GM18508 (cell line): ENCODE measurements at regions not wholly inside any gene's neighbourhood (a gene's known extent, or its start where the extent isn't known, plus 50 kb on each side); places are given as distances from the start of the nearest gene placed in this dataset.

Source experiments
- ATAC-seq: cut with Tn5 transposase; IDR thresholded peaks from one replicate; pipeline ENCODE4 v1.9.1; 2021; ENCODE audit warnings: moderate number of reproducible peaks; ENCODE audit not compliant: insufficient read depth, unreplicated experiment

DNA sequence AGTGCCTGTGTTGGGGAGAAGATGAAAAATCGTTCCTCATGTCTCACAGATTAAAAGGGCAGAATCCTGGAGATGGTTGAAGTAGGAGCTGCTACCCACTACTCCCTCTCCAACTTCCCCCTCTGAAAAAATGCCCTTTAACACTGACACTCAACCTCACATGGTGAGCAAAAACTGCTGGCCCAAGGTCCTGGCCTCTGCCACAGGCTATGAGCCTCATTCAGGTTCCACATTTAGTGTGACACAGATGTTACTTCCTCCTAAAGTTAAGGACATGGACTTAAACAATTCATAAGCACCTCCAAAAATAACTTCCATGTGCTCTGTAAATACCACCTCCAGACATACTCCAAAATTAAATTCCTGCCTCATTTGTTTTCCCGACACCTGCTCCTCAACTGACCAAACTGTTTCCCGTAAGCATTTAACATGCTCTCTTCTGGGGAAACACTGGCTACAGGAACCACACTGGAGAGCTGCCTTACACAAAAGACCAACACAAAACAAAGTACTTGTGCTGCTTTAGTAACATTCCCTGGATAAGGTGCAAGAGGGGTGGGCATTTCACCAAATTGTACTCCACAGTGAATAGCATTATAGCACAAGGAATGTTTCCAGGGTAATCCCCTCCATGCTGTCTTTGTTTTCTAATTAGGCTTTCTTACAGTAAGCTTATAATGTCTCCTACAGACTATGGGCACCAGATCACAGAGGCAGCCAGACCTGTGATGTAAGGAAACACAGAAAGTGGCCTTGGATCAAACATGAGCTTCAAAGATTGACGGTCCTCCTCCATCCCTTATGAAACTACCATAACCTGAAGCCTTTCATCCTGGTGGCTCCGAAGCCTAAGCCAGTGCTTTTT, 57.0 kb downstream of the PHLDA1 start:
- no peak for ATAC-seq

DNA sequence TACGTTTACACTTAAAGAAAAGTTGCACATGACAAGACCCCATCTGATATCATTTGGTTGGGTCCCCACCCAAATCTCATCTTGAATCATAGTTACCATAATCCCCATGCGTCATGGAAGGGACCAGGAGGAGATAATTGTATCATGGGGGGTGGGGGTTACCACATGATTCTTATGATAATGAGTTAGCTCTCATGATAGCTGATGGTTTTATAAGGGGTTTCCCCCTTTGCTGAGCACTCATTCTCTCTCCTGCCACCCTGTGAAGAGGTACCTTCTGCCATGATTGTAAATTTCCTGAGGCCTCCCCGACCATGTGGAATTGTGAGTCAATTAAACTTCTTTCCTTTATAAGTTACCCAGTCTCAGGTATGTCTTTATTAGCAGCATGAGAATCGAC, 60.3 kb downstream of the PHLDA1 start:
- ATAC-seq: no peak

DNA sequence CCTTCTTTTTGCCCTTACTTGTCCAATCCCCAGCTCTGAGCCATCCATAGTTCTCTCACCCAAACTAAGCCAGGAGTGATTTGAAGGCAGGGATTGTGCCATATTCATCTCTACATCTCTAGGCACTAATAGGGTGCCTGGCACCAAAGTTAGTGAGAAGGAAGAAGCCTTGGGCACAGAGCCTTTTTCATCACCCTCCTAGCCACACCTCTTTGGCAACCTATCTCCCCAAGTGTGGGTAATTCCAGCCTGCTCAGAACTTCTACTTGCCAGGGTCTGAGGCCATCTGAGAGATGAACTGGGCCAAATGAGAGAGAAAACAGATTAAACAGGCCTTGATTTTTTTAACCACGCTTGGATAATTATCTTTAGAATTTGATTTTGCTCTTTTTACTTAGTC, 61.3 kb downstream of the PHLDA1 start:
- no peak for ATAC-seq

DNA sequence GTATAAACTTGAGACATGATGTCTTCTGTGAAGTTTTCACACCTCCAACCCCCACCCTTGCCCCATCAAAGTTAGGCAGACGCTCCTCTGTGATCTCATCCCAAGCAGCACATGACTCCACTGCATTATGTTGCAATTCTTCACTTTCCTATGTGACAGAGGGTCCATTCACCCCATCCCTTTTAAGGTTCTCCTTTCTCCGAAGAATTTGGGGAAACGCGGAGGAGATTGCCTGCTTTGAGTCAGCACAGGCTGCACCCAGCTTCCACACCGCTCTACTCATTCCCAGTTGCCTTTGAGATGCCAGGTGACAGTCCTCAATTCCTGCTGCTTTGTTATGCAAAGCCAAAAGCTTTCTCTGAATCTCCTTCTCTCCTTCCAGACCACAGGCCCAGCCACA, 61.8 kb downstream of the PHLDA1 start:
- ATAC-seq: no peak

DNA sequence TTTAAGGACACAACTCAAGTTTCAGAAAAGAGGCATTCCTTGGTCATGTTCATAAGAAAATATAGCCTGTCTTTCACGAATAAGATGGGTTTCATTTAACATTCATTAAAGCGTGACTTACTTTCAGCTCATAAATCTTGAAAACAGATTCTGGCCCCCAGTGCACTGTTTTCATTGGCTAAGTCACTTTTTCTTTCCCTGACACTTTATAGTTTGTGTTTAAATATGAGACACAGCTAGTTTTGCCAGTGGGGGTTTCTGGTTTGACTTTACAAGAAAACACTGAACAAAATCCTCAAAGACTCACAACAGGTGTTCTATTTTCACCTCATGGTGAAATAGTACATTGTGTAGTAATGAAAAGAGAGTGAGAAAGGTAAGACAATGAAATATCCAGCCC, 65.9 kb downstream of the PHLDA1 start:
- ATAC-seq: no peak

DNA sequence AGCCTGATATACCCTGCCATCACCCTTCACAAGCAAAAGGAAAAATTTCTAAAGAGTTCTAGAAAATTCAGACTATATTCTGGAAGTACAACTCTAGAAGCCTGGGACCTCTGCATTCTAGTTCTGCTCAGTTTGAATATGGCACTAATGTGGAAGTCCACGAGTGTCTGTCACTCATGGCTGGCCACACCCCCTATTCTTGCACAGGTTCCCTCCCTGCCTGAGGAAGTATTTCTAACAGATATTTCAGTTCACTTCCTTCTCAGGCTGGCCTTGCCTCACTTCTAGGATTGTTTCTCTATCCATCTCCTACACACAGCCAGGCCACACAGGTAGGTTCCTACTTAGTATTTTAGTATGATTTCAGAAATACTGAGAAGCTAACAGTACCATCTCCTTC, 67.4 kb downstream of the PHLDA1 start:
- peak; percentile 55 for ATAC-seq

DNA sequence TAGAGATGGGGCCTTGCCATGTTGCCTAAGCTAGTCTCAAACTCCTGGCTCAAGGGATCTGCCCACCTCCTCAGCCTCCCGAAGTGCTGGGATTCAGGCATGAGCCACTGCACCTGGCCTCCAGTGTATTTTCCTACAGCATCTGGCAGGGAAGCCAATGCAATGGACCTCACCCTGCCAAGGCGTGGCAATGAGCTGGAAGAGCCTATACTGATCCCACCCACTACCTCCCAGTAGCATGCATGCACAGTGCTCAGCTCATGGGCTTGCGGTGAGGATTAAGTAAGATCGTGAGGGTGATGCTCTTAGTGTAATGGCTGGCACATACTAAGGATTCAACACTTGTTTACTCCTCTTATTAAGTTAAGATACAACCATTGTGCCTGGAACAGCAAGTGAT, 69.7 kb downstream of the PHLDA1 start:
- no peak for ATAC-seq

DNA sequence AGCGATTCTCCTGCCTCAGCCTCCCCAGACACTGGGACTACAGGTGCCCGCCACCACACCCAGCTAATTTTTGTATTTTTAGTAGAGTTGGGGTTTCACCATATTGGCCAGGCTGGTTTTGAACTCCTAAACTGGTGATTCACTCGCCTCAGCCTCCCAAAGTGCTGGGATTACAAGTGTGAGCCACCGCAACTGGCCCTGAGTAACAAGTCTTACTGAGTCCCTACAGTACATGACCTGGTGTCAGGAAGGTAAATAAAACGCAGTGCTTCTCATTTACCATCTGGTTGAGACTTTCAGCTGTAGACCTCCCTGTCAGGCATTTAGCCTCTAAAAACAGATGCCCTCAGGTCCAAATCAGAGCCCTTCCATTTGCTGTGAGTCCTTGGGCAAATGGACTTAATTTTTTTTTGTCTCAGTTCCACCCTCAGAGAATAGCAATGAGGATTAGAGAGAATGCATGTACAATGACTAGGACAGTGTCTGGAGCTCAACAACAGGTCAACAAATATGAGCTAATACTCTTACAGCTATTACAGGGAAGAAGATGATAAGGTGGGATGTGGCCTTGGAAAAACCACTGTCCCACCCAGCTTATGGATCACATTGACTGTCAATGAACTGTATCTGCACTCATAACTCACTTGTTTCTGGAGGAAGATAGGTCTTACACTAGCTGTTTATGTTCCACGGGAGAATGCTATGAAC, 70.5 kb downstream of the PHLDA1 start:
- ATAC-seq: no peak

DNA sequence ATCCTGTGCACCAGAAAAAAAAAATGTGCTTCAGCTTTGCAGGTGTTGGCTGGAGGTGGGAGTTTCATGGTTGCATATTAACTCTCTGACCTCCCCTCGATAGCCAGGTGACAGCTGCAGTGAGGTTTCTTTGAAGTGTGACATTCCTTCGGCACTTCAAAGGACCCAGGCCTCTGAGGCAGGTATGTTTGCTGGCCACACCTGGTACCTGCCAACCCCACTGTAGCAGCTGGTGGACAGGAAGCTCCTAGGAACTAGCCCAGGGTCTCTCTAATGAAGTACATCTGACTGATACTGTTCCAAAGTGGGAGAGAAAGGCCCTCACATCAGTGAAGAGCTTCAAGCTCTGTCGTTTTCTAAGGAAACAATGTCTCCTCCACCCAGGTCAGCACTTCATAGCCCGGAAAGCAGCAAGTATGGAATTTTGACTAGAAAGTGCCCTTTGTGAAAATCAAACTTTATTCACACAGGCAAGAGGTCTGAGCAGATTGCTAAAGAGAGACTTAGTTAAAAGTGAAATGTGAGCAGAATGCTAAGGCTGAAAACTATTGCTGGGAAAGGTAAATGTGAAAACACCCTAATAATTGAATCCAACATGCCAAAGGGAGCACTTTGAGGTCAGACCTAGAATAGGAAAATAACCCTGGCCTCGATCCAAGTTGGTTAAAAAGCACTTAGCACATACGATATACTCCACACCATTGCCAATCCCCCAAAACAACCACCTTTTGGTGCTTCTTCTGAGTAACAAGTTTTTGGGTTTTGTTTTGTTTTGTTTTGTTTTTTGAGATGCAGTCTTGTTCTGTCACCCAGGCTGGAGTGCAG, 71.3 kb downstream of the PHLDA1 start:
- ATAC-seq: peak; percentile 52

DNA sequence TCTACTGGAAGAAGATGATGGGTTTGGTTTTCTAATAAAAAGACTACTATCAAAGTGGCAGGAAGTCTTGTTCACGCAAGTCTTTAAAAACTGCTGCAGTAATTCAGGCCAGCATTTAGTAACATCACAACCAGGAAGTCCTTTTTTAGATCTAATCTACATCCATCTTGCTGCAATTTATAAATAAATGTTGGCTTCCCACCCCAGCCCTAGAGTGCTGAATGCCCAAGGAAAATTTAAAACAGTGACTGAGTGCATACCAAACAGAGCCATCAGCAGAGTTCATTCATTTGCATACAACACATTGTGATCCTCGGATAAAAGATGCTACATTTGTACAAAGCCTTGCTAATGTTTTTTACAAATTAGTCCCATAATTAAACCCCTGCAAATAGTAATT, 72.1 kb downstream of the PHLDA1 start:
- no peak for ATAC-seq

DNA sequence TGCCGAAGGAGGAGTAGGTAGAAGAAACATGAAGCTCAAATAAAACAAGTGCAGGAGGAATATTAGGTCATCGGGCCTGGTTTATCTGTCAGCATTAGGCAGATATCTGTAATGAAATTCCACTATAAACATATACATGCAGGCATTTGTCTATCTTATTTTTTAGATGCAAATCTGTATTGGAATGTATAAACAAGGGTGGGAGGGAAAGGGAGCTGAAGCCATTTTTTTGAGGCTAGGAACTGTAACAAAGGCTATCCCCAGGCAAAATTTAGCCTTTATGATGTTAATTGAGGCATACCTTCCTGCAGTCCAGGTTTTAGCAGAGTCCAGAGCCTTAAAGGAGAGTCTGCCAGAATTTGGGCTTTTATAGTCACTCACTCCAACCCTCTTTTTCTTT, 72.5 kb downstream of the PHLDA1 start:
- no peak for ATAC-seq

DNA sequence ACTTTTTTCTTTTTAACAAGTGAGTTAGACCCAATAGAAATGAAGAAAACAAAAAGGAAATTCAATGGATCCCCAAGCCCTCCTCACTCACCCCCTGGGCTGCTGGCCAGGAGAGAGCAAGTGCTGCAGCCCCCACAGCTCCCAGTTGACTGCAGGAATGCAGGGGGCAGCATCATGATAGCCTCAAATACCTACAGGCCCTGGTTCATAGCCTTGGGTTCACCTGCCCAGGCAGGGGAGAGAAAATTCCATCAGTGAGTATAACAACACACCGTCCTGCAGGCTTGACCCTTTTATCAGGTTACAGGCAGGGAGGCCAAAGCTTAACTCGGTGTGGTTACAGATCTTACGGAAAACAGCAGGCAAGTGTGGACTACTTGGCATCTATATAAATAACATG, 76.3 kb downstream of the PHLDA1 start:
- ATAC-seq: no peak

DNA sequence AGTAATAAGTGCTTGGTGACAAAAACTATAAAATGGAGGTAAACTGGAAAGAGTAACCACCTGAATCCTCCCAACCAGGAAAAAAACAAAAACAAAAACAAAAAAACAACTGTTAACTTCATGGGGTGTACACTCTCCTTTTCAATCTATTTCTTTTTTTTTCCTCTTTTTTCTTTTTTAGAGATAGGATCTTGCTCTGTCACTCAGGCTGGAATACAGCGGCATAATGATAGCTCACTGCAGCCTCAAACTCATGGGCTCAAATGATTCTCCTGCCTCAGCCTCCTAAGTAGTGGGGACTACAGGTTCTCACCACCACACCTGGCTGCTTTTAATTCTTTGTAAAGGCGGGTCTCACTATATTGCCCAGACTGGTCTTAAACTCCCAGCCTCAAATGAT, 76.8 kb downstream of the PHLDA1 start:
- ATAC-seq: no peak

DNA sequence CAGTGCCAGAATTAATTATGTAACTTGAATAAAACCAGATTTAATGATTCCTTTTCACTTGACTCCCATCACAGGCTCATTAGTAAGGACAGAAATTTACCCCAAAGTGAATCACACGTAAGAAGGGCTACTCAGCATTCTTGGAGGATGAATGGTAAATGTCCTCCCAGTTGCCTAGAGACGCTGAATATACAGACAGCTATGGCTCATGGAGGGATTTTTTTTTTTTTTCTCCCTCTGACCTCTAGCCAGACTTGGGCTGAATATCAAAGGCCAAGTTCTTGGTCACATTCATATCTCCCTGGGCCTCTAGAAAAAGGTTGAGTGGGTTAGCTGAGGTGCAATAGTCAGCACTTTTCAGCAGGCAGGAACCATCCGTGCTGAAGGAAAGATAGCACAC, 77.5 kb downstream of the PHLDA1 start:
- ATAC-seq: no peak

DNA sequence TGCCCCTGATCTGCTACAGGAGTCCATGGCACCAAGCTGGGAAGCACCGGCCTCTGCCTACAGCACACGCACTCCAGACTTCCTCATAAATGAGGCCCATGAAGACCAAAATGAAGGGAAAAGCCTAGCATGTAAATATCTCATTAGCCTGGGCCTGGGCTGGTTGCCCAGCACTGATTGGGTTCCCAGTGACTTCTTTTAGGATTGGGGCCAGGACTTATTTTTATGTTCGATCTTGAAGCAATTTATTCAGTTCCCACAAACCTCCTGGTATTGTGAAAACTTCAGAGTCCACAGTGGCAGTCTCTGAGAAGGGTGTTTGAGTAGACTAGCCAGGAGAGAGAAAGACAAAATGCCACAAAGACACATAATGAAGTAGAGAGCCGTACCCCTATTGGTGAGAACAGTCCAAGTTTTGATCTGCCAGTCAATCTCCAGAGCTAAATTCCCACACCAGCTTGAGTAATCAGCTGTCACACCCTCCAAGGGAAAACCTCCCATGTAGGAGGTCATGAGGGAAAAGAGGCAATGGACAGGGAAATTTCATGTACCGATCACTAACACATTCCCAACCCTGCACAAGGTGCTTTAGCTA, 78.2 kb downstream of the PHLDA1 start:
- ATAC-seq: no peak

DNA sequence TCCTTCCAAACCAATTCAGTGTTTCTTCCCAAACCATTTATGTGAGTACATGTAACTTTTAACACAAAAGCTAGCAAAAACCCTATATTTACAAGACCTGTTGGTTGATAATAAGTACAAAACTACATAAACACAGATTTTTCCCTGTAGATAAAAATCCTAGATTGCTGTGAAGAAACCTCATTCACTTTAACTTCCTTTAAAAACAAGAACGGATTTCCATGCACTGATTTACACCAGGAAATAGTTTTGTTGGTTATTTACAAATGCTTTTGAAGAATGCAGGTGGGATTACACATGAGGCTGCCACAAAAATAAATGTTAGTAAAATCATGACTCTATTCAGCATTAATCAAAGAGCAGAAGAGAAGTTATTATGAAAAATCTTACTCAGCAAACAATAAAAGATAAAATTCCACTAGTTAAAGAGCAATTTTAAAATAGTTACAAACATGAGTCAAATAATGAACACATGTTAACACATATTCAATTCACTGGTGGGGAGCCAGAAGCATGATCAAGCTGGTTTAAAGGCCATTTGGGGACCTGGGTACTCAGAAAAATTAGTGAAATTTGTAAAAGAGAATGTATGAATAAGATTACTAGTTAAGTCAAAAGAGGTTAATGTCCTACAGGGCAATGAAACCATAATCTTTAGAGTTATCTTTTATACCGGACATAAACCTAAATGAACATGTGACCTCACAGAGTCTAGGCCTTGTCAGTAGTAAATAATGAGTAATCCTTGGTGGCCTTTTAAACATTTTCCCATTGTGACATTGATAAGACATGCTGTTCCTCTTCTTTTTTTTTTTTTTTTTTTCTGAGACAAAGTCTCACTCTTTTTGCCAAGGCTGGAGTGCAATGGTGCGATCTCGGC, 79.9 kb downstream of the PHLDA1 start:
- ATAC-seq: no peak

DNA sequence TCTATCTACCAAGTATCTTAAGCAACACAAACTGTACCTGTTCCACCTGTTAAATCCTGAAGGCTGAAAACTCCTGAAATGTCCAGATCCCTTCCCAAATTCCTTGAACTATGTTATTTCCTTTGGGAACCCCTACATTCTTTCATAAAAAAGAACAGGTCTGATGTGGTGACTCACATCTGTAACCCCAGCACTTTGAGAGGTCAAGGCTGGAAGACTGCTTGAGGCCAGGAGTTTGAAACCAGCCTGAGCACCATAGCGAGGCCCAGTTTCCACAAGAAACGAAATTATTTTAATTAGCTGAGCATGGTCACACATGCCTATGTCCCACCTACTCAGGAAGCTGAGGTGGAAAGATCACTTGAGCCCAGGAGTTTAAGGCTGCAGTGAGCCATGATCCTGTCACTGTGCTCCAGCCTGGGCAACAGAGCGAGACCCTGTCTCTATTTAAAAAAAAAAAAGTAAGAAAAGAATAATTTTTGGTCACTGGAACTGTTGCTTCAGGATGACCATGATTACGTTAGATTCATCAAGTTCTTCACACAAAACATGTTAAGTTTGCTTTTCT, 84.3 kb downstream of the PHLDA1 start:
- ATAC-seq: no peak

DNA sequence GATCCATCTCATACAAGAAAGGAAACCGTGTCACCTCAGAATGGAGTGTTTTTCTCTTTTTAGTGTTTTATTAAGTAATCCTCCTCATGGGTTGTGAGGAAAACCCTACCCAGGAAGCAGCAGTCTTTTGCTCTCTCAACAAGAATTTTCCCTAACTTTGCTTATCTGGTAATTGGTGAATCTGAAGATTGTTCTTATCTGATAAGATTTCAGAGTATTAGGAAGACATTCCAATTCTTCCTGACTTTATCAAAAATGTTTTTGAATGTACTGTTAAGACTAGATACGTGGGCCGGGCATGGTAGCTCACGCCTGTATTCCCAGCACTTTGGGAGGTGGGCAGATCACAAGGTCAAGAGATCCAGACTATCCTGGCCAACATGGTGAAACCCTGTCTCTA, 86.0 kb downstream of the PHLDA1 start:
- no peak for ATAC-seq

DNA sequence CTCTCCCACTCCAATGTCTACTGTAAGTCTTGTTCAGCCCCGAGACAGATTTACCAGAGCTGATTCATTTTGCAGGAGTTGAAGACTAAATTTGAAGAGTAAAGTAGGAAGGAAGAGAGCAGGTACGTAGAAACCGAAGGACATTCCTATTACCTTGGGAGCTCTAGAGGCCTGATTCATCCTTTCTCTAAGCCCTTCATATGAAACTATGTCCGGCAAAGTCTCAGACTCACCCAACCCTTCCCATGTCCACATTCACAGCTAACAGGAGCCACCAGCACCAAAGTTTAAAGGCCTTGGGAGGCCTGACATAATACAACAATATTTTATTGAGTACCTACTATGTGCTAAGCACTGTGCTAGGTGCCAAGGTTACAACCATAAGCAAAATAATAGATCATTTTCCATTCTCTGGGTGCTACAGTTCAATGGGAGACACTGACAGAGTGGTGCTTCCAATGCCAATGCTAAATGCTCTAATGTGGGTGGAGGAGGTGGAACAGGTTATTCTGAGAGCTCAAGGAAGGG, 86.6 kb downstream of the PHLDA1 start:
- ATAC-seq: no peak
